Occipital lobe (tissue), 1 donor: ENCODE measurements at regions not wholly inside any gene's neighbourhood (a gene's known extent, or its start where the extent isn't known, plus 50 kb on each side); places are given as distances from the start of the nearest gene placed in this dataset.
"Not testable (repeated sequence)": the region's sequence is repeated elsewhere in the genome, so short reads cannot be mapped to it uniquely, and the experiment has no call there.

Experiments
- DNase-seq: peaks from one replicate; lab custom pipeline; 2025; lab: John Stamatoyannopoulos, UW

DNA sequence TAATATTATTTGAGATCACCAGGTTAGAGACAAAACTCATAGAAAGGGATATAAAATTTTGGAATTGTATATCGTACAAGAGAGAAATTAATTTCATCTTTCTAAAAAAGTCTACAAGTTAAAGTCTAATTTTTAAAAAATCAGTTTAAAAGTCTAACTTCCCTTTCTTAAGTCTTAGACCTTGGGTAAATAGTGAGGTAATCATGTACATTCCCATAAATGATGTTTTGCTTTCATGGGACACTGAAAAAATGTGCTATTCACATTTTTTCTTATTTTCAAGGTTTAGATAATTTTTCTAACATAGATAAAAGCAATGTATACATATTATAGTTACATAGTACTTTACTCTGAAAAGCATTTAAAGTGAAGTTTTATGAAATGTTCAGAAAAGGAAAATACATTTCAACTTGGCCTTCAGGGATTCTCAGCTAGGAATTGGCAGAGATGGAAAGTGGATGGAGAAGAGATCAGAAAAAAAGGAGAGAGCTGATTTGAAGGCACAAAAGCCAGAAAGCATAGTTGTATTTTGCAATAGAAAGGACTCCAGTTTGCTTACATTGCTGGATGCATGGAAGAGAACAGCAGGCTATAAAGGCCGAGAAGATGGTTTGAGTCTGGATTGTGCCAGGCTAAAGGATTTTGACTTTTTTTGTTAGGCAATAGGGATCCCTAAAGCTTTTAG, 194.0 kb downstream of the CASP12 start:
- no peak for DNase-seq

DNA sequence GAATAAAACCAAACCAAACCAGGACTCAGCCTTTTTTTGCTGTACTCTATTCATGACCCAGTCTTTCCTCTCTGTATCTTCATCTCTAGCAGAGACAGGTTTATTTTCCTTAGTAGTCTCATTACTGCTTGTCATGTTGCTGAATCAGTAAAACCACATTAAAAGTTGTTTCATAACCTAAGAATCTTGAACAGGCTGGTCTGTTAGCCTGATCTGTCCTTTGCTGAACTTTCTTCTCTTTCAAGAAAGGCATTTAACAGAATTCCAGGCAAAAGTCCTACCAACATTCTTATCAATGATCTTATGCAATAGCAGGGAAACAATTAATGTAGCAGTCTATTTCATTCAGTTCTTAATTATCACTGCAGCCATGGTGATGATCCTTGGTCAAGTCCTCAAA, 197.7 kb downstream of the CASP12 start:
- no peak for DNase-seq

DNA sequence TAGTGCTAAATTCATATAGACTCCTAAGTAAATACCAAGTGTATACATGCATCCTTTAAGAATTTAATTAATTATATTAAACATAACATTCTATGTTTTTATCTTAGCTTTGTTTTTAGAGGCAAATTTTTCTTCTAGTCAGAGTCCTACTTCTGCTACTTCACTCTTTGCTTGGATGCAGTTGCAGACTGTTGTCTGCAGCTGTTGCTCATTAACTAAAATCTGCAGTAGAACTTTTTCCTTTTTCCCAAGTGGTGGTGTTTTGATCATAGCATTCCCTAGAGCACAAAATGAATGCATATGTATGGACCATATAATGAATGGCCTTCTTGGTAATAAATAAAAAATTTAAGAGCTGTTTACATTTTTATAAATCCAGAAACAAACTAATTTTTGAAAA, 198.3 kb downstream of the CASP12 start:
- DNase-seq = no peak

DNA sequence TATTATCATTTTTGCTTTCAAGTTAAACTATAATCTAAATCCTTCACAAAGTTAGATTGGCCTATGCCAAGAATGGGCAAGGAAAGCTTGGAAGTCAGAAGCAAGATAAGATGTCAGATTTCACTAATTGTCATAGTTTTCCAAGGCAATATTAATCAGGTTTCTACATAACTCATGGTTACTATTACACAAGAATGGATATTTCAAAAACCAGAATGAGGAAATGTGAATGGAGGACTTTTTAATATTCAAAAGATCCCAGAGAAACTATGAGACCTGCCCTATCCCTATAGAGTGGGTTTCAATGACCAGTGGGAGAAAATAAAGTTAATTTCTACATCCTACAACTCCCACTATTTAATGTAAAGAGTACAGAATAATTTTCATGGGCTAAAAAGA, 203.2 kb downstream of the CASP12 start:
- no peak for DNase-seq

DNA sequence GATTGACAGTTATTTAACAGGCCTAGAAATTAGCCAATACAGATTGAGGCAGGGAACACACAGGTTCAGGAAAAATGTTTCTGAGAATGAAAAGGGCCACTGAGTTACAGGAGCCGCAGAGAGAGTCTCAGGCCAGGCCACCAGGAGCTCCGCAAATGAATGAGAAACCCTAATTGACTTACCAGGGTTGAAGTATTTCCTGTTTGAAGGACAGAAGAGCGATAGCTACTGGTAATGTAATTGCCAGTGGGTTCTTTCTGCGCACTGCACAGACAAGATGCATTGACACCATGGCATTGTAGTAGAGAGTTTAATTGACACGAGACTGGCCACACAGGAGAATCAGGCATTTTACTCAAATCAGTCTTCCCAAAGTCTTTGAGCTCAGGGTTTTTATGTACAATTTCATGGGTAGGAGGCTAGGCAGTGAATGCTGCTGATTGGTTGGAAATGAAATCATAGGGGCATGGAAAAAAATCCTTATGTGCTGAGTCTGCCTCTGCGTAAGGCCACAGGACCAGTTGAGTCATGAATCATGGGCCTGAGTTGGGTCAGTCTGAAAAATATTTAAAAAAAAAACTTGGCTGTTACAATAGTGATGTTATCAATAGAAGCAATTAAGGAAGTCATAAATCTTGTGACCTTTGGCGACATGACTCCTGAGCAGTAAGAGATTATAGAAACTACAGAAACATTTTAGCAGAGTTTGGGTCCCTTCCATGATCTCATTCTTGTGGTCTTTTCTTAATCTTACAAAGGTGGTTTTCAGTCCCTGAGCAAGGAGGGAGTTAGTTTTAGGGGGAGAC, 203.8 kb downstream of the CASP12 start:
- DNase-seq = no peak

DNA sequence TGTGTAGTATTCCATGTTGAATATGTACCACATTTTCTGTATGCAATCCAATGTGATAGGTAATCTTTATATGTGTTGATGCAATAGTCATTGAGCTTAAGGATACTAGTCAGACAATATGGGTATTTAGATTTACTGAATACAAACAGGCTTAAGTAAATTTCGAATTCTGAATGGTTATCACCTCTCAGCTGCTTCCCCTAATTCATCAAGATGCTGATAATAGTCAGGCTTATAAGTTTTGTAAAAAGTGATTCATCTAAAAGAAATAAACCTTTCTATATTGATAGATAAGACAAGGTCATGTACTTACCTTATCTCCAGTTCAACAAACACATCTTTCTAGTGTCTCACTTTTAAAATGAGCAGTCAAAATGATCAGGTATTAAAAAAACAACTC, 205.5 kb downstream of the CASP12 start:
- no peak for DNase-seq

DNA sequence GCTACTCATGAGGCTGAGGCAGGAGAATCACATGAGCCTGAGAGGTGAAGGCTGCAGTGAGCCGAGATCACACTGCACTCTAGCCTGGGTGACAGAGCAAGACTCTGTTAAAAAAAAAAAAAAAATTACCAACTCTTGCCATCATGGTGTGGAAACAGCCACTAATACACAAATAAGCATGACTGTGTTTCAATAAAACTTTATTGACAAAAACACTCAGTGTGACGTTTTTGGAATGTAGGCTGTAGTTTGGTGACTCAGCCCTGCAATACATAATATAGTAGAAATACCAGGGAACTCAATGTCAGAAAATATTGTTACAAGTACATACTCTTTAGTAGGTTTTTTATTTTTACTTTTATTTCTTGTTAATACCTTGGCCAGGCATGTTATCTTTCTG, 207.1 kb downstream of the CASP12 start:
- no peak for DNase-seq

DNA sequence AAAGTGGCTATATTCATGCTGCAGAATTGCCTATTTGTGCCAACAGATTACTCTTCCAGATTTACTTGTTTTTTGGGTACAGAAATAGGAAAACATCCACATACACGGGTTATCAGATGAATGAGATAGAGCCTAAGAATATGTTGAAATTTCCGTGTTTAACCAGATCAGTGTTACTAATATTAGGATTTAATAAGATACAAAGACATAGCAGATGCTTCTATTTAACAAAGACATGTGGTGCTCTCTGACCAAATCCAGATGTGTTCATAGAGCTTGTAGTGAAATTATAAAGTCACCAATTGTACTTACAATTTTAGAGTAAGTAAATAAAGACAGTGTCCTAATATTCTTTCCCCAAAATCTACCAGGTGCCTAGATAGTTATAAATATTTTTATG, 208.0 kb downstream of the CASP12 start:
- no peak for DNase-seq

DNA sequence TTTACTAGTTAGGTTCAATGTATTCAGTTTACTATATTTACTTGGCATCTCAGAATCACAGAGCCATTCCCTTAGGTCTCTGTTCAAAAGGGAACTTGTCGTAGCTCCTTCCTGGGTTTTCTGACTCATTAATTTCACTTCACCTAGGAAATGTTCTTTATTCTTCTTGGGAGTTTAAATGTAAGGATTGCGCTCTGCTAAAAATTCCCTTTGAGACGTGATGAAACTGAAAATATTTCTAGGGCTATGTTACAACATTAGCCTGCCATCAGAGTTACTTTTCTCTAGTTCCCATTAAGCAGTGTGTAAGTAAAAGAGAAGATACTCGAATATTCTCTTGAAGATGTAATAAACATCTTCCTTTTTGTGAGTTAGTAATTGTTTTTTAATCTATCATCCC, 209.5 kb downstream of the CASP12 start:
- no peak for DNase-seq

DNA sequence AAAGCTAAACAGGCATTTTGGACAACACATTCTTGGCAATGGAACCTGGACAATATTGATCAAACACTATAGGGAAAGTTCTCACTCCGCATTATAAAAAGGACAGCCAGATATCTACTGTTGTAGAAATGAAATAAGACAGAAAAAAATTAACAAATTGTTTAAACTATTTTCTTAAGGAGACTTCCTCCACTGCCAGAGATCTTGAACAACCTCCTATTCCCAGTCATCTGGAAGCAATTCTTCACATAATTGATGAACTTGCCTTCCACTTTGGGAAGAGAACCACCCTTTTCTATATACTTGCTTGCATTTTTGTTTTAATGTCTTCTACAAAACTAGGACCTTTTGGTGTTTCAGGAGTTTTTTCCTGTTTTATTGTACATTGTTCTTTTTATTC, 216.1 kb downstream of the CASP12 start:
- no peak for DNase-seq

DNA sequence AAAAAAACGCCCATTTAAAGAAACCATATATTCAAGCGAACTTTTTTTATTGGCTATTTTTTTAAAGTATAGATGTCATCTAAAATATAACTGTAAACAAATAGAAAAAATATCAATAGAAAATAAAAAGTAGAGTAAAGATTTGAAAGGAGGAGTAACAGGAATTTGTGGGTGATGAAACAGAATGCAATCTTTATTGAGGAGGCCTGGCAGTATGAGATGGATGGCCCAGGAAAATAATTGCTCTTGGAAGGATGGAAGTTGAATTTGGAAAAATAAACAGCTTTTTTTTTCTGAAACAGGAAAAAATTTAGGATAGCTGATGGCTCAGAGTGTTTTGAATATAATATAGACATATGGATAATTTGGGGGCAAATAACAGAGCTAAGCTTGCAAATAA, 219.0 kb downstream of the CASP12 start:
- DNase-seq = no peak

DNA sequence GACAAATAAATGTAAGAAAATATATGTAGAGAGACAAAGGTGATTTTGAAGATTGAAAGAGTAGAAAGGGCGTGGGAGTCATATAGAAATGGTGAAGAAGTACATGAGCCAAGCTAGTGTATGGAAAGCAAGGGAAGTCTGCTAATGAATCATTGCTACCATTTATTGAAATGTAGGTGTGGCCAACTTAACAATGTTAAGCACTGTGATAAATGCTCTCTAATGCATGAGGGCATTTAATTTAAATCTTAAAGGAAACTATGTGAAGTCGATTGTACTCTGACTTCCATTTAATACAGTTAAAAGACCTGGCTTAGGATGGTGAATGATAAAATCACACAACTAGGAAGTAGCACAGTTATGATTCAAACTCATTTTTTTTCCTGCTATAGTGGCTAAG, 219.9 kb downstream of the CASP12 start:
- DNase-seq = no peak

DNA sequence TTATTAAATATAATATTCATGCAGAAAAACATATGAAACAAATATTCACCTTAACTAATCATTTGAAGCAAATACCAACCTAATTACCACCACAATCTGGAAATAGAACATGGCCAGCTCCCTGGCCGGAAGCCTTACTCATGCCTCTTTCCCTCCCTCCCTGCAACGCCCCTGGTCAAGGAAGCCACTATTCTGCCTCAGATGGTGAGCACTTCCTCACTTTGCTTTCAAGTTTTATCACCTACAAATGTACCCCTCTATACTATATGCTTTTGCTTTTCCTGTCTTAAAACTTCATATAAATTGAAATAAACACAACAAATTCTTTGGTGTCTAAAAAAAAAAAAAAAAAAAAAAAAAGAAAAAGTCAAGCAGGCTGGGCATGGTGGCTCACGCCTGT, 221.2 kb downstream of the CASP12 start:
- not testable (repeated sequence) for DNase-seq

DNA sequence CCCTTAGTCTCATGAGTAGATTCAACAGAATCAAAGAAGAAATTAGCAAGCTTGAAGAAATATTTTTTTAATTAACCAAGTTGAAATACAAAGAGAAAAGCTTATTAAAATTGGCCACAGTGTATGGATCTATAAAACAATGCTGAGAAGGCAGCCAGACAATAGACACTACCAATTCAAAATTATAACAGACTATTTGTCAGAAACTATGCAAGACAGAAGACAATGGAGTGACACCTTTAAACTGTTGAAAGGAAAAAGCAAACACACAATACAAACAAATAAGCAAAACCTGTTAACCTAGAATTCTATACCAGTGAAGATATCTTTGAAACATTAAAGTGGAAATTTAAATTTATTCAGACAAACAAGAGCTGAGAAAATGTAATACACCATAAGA, 225.4 kb downstream of the CASP12 start:
- DNase-seq = no peak

DNA sequence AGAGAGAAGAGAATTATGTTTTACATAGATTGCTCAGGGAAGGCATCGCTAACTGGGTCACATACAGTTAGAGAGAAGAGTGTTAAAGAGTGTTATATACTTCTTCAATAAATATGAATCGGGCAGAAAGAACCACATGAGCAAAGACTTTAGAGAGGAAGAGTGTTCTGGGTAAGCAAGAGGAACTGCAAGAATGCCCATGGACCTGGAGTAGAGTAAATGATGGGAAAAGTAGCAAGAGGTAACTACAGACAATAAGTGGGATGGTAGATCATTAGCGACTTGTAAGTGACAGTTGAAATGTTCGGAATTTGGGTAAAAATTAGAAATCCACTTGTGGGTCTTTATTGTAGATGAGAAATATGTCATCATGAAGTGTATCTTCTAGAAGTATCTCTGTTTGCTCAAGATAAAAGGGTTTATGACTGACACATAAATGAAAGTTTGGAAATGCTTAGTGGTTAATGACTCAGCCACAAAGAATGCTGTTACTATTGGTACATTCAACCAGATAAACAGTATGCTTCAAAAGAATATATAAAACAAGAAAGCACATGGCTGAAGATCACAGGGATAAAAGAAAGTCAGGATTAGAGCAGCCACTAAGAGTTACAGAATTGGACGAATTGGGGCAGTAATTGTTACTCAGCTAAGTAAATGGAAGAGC, 229.3 kb downstream of the CASP12 start:
- DNase-seq = no peak

DNA sequence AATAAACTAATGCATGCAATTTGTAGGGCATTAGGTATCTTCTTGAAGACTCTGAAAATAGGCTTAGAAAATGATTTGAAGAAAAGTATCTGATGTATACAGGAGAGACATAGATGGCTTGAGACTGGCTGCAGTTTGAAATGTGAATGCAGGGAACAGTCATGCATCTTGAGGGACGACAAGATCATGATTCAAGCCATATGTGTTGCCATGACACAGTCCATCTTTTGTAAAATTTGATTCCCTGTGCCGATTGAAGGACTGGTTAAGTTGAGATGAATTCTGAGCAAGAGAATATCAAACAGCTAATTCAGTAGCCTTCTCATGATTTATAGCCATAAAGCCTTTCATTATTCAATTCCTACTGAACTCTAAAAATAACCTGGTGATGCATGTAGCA, 231.6 kb downstream of the CASP12 start:
- no peak for DNase-seq

DNA sequence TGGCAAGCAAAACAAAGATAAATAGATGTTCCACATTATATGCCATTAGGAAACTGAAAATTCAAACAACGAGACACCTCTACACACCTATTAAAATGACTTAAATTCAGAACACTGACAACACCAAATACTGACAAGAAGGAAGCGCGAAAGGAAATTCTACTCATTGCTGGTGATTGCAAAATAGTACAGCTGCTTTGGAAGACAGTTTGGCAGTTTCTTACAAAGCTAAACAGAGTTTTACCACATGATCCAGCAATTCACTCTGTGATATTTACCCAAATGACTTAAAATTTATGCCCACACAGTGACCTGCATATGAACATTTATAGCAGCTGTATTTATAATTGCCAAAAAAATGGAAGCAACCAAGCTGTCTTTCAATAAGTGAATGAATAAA, 232.6 kb downstream of the CASP12 start:
- no peak for DNase-seq

DNA sequence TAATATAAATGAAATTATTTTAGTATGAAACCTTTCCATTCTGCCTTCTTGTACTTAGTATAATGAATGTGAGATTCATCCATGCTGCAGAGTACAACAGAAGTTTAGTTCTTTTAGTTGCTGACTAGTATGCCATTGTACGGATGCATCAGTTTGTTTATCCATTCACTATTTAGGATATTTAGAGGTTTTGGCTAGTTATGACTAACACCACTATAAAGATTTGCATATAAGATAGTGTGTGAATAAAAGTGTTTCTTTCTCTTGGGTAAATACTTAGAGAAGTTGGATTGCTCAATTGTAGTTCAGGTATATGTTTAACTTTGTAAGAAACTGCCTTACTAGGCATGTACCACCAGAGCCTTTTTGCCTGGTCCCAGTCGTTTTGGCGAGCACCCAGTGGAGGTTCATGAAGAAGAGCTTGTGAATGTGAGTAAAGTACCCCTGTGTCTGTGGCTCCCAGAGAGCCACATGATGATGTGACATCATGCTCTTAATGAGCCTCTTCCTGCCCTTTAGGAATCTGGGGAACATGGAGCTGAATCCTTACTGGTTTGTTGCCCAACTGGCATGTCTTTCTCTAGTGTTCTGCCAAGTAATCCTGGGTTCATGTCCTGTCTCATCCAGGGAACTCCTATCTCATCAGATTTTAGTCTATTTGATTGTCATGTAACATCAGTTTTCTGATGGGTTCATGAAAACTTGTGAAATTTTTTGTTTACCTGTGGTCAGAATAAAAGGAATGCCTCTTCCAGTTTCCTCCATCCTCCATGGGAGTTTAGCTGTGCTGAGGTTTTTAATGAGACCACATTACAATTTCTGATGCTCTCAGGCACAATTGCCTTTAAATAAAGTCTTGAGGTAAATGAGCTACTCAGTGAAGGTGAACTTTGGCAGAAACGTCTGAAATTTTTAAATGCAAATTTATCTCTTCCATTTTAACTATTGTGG, 234.8 kb downstream of the CASP12 start:
- no peak for DNase-seq

DNA sequence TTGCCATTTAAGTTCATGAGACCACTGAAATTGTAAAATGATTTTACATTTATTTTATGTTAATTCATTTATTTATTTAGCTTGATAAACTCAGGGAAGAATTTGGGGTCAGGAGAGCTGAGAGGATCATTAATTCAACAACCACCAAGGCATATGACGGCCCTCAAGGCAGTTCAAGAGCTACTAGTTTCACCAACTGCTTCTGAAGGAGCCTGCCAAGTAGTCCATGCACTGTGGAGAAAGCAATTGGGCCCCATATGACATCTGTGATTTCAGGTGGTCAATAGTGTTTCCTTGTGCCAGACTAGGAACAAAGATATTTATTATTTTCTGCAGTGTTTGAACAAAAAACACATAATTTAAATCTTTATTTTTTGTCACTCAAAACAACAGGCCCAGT, 236.4 kb downstream of the CASP12 start:
- no peak for DNase-seq

DNA sequence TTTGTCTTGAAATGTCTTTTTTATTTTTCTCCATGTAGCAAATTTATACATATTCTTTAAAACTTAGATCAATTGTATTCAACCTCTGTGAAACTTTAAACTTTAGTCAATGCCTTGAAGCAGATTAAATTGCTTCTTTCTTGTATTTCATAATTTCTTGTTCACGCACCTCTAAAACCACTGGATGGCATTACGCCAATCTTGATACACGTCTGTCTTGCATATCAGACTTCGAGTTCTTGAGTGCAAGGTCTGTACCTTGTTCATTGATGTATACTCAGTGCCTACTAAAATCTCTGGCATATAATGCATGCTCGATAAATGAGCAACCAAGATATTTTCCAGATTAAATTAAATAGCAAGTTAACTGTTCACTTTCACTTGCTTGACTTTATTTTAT, 236.8 kb downstream of the CASP12 start:
- no peak for DNase-seq

DNA sequence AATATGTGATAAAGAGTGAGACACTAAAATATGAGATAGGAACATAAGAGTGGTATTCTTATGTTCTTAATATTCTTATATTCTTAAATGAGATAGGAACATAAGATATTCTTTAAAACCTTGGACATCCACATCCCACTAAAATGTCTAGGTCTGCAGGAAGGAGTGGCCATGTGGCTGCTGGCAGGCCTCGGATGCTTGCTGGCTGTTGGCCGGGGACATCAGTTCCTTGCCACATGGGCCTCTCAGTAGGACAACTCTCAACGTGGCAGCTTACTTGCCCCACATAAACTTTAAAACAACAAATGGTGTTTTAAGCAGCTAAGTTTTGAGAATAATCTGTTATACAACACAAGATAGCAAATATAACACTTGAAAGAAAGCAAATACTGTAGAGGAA, 240.1 kb downstream of the CASP12 start:
- no peak for DNase-seq

DNA sequence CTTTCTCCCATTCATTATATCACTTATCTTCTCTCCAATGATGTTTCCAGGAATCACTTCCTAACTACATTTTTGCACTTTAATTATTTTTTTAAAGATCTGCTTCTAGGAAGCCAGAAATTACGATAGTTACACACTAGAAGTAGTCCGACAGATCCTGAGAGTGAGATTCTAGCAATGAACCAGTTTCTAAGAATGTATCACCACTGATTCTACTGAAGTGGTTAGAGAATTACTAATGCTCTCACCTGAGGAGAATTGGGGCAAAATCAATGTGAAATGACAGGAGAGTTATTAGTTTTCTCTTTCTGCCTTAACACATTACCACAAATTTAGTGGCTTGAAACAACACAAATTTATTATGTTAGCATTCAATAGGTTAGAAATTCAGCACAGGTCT, 241.2 kb downstream of the CASP12 start:
- DNase-seq = no peak
